ENCODE measurements at regions not wholly inside any gene's neighbourhood (a gene's known extent, or its start where the extent isn't known, plus 50 kb on each side); places are given as distances from the start of the nearest gene placed in this dataset.
A peak's percentile ranks its signal among the peaks of the same experiment; 100 is the strongest.

DNA sequence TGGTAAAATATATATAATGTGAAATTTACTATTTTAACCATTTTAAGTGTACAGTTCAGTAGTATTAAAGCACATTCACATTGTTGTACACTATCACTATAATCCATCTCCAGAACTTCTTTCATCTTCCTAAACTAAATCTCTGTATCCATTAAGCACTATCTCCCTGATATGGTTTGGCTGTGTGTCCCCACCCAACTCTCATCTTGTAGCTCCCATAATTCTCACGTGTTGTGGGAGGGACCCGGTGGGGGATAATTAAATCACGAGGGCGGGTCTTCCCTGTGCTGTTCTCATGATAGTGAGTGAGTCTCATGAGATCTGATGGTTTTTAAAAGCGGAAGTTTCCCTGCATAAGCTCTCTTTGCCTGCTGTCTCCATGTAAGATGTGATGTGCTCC, 178.9 kb upstream of the NABP1 start:
- H3K36me3 ChIP-seq (replicated peaks; ENCODE audit: insufficient read depth, low read depth): no peaks in the 10 kb centered on the region
- H3K4me1 ChIP-seq (ENCODE audit: insufficient read depth): peaks cover 13% of the 10 kb centered on the region
- no peaks in the 10 kb centered on the region for H3K9me2 ChIP-seq (replicated peaks; ENCODE audit: insufficient read depth)
- H3K79me2 ChIP-seq: no peaks in the 10 kb centered on the region
- H3K27me3 ChIP-seq: no peaks in the 10 kb centered on the region
- H3K4me2 ChIP-seq: no peak overlapping the region
- no peak for DNase-seq (ENCODE audit: low spot score)
- H2AFZ ChIP-seq: no peak overlapping the region
- no peaks in the 10 kb centered on the region for H4K20me1 ChIP-seq (ENCODE audit: insufficient read depth, poor library complexity, severe bottlenecking)
- WGBS (ENCODE audit: low lambda C conversion rate, missing lambda C conversion rate): 93% methylated on average over 5 of the region's 5 CpGs
- no peak overlapping the region for H3K4me3 ChIP-seq
- H3K9me3 ChIP-seq (ENCODE audit: low read depth): no peaks in the 10 kb centered on the region
- TF ChIP-seq EZH2 (IDR thresholded peaks at IDR 0.05; ENCODE audit: borderline replicate concordance) (no peak), EZH2phosphoT487 (IDR thresholded peaks at IDR 0.05; ENCODE audit: low read depth, severe bottlenecking, unreplicated experiment) (no peak)
- TF ChIP-seq, protein P1, sequence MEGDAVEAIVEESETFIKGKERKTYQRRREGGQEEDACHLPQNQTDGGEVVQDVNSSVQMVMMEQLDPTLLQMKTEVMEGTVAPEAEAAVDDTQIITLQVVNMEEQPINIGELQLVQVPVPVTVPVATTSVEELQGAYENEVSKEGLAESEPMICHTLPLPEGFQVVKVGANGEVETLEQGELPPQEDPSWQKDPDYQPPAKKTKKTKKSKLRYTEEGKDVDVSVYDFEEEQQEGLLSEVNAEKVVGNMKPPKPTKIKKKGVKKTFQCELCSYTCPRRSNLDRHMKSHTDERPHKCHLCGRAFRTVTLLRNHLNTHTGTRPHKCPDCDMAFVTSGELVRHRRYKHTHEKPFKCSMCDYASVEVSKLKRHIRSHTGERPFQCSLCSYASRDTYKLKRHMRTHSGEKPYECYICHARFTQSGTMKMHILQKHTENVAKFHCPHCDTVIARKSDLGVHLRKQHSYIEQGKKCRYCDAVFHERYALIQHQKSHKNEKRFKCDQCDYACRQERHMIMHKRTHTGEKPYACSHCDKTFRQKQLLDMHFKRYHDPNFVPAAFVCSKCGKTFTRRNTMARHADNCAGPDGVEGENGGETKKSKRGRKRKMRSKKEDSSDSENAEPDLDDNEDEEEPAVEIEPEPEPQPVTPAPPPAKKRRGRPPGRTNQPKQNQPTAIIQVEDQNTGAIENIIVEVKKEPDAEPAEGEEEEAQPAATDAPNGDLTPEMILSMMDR (IDR thresholded peaks at IDR 0.05; ENCODE audit: poor library complexity): no peak
- no peak overlapping the region for H3K27ac ChIP-seq

DNA sequence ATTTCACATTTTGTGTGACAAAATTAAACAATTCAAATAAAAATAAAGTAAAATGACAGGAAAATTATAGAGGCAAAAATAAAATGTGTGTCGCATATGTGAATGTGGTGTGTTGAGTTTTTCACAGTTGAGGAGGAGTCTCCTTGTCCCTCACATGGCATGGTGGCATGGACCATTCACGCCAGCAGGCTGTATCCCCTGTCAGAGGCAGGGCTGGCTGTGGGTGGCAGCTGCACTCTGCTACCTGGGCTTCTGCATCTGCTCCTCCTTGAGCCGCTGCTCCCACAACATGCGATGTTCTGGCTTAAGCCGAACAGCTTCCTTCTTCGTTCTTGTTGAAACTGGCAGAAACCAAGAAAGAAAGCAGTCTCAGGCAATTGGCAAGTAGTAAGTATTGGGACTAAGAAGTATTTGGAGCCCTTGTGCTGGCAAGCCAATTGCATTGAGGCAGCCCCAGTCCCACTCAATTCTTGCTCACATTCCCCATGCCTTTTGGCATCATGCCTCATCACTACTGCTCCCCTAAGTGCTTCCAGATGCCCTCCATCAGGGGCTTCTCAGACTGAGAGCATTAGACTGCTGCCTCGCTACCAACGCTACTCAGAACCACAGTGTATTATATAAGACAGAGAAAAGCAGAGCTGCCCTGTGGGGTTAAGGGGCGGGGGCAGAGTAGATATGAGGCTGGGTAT, 177.9 kb upstream of the NABP1 start:
- WGBS (ENCODE audit: low lambda C conversion rate, missing lambda C conversion rate): 82% methylated on average over 9 of the region's 9 CpGs
- no peaks in the 10 kb centered on the region for H3K79me2 ChIP-seq
- no peak overlapping the region for H2AFZ ChIP-seq
- no peaks in the 10 kb centered on the region for H4K20me1 ChIP-seq (ENCODE audit: insufficient read depth, poor library complexity, severe bottlenecking)
- TF ChIP-seq EZH2phosphoT487 (IDR thresholded peaks at IDR 0.05; ENCODE audit: low read depth, severe bottlenecking, unreplicated experiment): no peak
- TF ChIP-seq EZH2 (IDR thresholded peaks at IDR 0.05; ENCODE audit: borderline replicate concordance): no peak
- no peaks in the 10 kb centered on the region for H3K27me3 ChIP-seq
- no peaks in the 10 kb centered on the region for H3K36me3 ChIP-seq (replicated peaks; ENCODE audit: insufficient read depth, low read depth)
- no peak overlapping the region for H3K4me2 ChIP-seq
- H3K27ac ChIP-seq: peak overlapping the region; percentile 55
- H3K4me1 ChIP-seq (ENCODE audit: insufficient read depth): peaks cover 13% of the 10 kb centered on the region
- H3K9me2 ChIP-seq (replicated peaks; ENCODE audit: insufficient read depth): no peaks in the 10 kb centered on the region
- DNase-seq (ENCODE audit: low spot score): peak; percentile 59
- no peak overlapping the region for H3K4me3 ChIP-seq
- H3K9me3 ChIP-seq (ENCODE audit: low read depth): no peaks in the 10 kb centered on the region

DNA sequence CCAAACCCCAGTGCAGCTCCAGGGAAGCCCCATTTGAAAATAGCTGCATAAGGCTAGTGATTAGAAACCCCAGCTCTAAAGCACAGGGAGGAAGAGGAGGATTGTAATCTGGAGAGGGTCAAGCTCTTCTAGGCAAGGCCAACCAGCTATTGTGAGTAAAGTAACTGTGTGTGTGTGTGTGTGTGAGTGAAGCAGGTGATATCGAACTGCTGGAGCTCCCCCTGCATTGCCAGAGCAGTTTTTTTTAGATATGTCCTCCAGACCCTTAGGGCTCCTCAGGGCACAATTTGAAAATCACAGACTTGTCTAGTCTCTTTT, 177.4 kb upstream of the NABP1 start:
- no peak for DNase-seq (ENCODE audit: low spot score)
- Histone ChIP-seq H4K20me1 (ENCODE audit: insufficient read depth, poor library complexity, severe bottlenecking) (no peaks in the 10 kb centered on the region), H3K9me3 (ENCODE audit: low read depth) (no peaks in the 10 kb centered on the region), H3K4me1 (ENCODE audit: insufficient read depth) (peaks cover 13% of the 10 kb centered on the region), H3K4me2 (no peak overlapping the region), H3K27me3 (no peaks in the 10 kb centered on the region), H3K79me2 (no peaks in the 10 kb centered on the region), H3K36me3 (replicated peaks; ENCODE audit: insufficient read depth, low read depth) (no peaks in the 10 kb centered on the region), H3K9me2 (replicated peaks; ENCODE audit: insufficient read depth) (no peaks in the 10 kb centered on the region), H3K4me3 (no peak overlapping the region), H3K27ac (peak overlapping the region; percentile 49), H2AFZ (no peak overlapping the region)
- TF ChIP-seq, protein P1 (IDR thresholded peaks at IDR 0.05; ENCODE audit: poor library complexity): no peak
- TF ChIP-seq EZH2 (IDR thresholded peaks at IDR 0.05; ENCODE audit: borderline replicate concordance): no peak
- no peak for TF ChIP-seq EZH2phosphoT487 (IDR thresholded peaks at IDR 0.05; ENCODE audit: low read depth, severe bottlenecking, unreplicated experiment)
- 50% methylated on average over 1 of the region's 1 CpG for WGBS (ENCODE audit: low lambda C conversion rate, missing lambda C conversion rate)

DNA sequence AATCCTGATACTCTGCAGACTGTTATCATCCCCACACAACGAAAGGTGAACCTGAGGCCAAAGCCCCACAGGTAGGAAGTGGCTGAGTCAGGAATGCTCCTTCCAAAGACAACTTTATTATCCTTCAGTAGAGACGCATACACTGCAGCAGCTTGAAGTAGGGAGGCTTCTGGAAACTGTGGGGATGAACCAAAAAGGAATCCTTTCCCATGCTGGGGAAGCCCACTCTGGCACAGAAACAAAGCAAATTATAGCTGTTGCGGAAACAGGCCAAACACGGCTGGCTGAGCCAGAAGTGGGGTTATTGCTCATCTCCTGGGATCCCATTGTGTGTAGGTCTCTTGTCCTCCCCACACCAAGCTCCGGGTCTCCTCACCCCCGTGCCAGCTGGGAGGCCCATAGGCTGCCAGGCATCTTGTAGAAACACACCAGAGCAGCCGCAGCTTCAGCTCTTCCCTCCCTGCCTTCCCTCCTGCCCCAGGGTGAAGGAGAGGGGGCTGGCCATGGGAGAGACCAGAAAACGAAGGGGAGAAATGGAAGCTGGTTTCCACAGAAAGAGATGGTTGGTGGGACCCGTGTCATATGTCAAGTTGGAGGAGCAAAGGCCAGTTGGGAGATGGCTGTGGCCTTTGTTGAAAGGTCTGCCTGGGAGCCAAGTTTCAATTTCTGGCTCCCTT, 176.9 kb upstream of the NABP1 start:
- Histone ChIP-seq H3K9me3 (ENCODE audit: low read depth) (no peaks in the 10 kb centered on the region), H3K36me3 (replicated peaks; ENCODE audit: insufficient read depth, low read depth) (no peaks in the 10 kb centered on the region), H3K79me2 (no peaks in the 10 kb centered on the region), H3K4me3 (no peak overlapping the region), H2AFZ (no peak overlapping the region), H3K4me1 (ENCODE audit: insufficient read depth) (peaks cover 13% of the 10 kb centered on the region), H3K9me2 (replicated peaks; ENCODE audit: insufficient read depth) (no peaks in the 10 kb centered on the region), H3K27me3 (no peaks in the 10 kb centered on the region), H3K4me2 (no peak overlapping the region), H3K27ac (peak overlapping the region; percentile 49), H4K20me1 (ENCODE audit: insufficient read depth, poor library complexity, severe bottlenecking) (no peaks in the 10 kb centered on the region)
- TF ChIP-seq EZH2 (IDR thresholded peaks at IDR 0.05; ENCODE audit: borderline replicate concordance): no peak
- TF ChIP-seq EZH2phosphoT487 (IDR thresholded peaks at IDR 0.05; ENCODE audit: low read depth, severe bottlenecking, unreplicated experiment): no peak
- TF ChIP-seq, protein P1 (IDR thresholded peaks at IDR 0.05; ENCODE audit: poor library complexity): no peak
- DNase-seq (ENCODE audit: low spot score): peak; percentile 23
- 59% methylated on average over 9 of the region's 9 CpGs for WGBS (ENCODE audit: low lambda C conversion rate, missing lambda C conversion rate)

Measured in hepatocyte (in vitro differentiated cells).